ENCODE measurements at regions not wholly inside any gene's neighbourhood (a gene's known extent, or its start where the extent isn't known, plus 50 kb on each side); places are given as distances from the start of the nearest gene placed in this dataset.

- CTCF ChIA-PET = no interaction called here
- H3K36me3 Mint-ChIP-seq (ENCODE audit: low read depth) = no peaks in the 10 kb centered on the region
These were observed 215.9 kb upstream of the FAR2 start for GRCh38 chr12:28933176-28933575.

GRCh38 chr12:28933864-28934527 lies 215.1 kb upstream of the FAR2 start:
- CTCF ChIA-PET = no interaction called here
- POLR2A ChIA-PET = interaction anchor here (0.6 kb wide), 1 partner anchor 72 kb away, joined by 3 read pairs; no protein-coding TSS in a partner anchor
- H3K27ac Mint-ChIP-seq = no peak overlapping the region

More at GRCh38 chr12:28933176-28933575, 215.9 kb upstream of the FAR2 start:
- no peak for DNase-seq
- no peaks in the 10 kb centered on the region for H3K9me3 Mint-ChIP-seq
- no peak overlapping the region for H3K4me3 Mint-ChIP-seq
- ATAC-seq = no peak
- no peak for TF ChIP-seq CTCF (IDR thresholded peaks at IDR 0.05)
- H3K27me3 Mint-ChIP-seq = no peaks in the 10 kb centered on the region
- H3K4me1 Mint-ChIP-seq (ENCODE audit: low read depth) = no peaks in the 10 kb centered on the region
- intact Hi-C loops (cut with micrococcal nuclease) = no loop called here
- POLR2A ChIA-PET = no interaction called here
- no peak overlapping the region for H3K27ac Mint-ChIP-seq

GRCh38 chr12:28936221-28936620 lies 212.9 kb upstream of the FAR2 start:
- POLR2A ChIA-PET = no interaction called here
- no peak overlapping the region for H3K4me3 Mint-ChIP-seq
- CTCF ChIA-PET = no interaction called here
- ATAC-seq (no peak), DNase-seq (no peak)
- intact Hi-C loops (cut with micrococcal nuclease) = no loop called here
- H3K36me3 Mint-ChIP-seq (ENCODE audit: low read depth) = no peaks in the 10 kb centered on the region
- no peak overlapping the region for H3K27ac Mint-ChIP-seq
- no peaks in the 10 kb centered on the region for H3K9me3 Mint-ChIP-seq
- TF ChIP-seq CTCF (IDR thresholded peaks at IDR 0.05) = no peak
- H3K4me1 Mint-ChIP-seq (ENCODE audit: low read depth) = no peaks in the 10 kb centered on the region
- no peaks in the 10 kb centered on the region for H3K27me3 Mint-ChIP-seq

More at GRCh38 chr12:28933864-28934527, 215.1 kb upstream of the FAR2 start:
- intact Hi-C loops (cut with micrococcal nuclease) = no loop called here
- ATAC-seq (no peak), DNase-seq (no peak)
- no peaks in the 10 kb centered on the region for H3K27me3 Mint-ChIP-seq
- no peak for TF ChIP-seq CTCF (IDR thresholded peaks at IDR 0.05)
- H3K4me1 Mint-ChIP-seq (ENCODE audit: low read depth) = no peaks in the 10 kb centered on the region
- H3K9me3 Mint-ChIP-seq = no peaks in the 10 kb centered on the region
- no peaks in the 10 kb centered on the region for H3K36me3 Mint-ChIP-seq (ENCODE audit: low read depth)
- H3K4me3 Mint-ChIP-seq = no peak overlapping the region

- no peak for TF ChIP-seq CTCF (IDR thresholded peaks at IDR 0.05)
- no peak overlapping the region for H3K4me3 Mint-ChIP-seq
- no peaks in the 10 kb centered on the region for H3K36me3 Mint-ChIP-seq (ENCODE audit: low read depth)
- H3K9me3 Mint-ChIP-seq = no peaks in the 10 kb centered on the region
- DNase-seq (no peak), ATAC-seq (no peak)
- ChIA-PET POLR2A (no interaction called here), CTCF (no interaction called here)
- H3K4me1 Mint-ChIP-seq (ENCODE audit: low read depth) = no peaks in the 10 kb centered on the region
- intact Hi-C loops (cut with micrococcal nuclease) = no loop called here
- H3K27me3 Mint-ChIP-seq = no peaks in the 10 kb centered on the region
- H3K27ac Mint-ChIP-seq = no peak overlapping the region
These were observed 212.4 kb upstream of the FAR2 start for GRCh38 chr12:28936711-28937110.

GRCh38 chr12:28937196-28937595 lies 211.9 kb upstream of the FAR2 start:
- Mint-ChIP-seq H3K36me3 (ENCODE audit: low read depth) (no peaks in the 10 kb centered on the region), H3K27me3 (no peaks in the 10 kb centered on the region), H3K4me3 (no peak overlapping the region), H3K27ac (no peak overlapping the region), H3K4me1 (ENCODE audit: low read depth) (no peaks in the 10 kb centered on the region), H3K9me3 (no peaks in the 10 kb centered on the region)
- CTCF ChIA-PET = no interaction called here
- POLR2A ChIA-PET = no interaction called here
- ATAC-seq (no peak), DNase-seq (no peak)
- intact Hi-C loops (cut with micrococcal nuclease) = no loop called here
- TF ChIP-seq CTCF (IDR thresholded peaks at IDR 0.05) = no peak

All from activated CD8-positive, alpha-beta T cell treated with anti-CD3 and anti-CD28 coated beads for 36 hours (primary cell).